Endothelial cell of umbilical vein (primary cell): ENCODE measurements at regions not wholly inside any gene's neighbourhood (a gene's known extent, or its start where the extent isn't known, plus 50 kb on each side); places are given as distances from the start of the nearest gene placed in this dataset.

Source experiments
- BruUV-seq: library from RNA; stranded (reverse); fragments of 400-500 nt; replicated peaks from 2 replicates; lab custom pipeline; 2021; lab: Mats Ljungman, UMichigan
- CTCF ChIA-PET: fragments of 300-600, 350-600 bp; sonication (Branson Sonifier 250); formaldehyde crosslinking; loops from one replicate; lab custom pipeline; 2021; ENCODE audit warnings: antibody characterized with exemption, inconsistent platforms; lab: Charles Lee
- POLR2A ChIA-PET: fragments of 300-600, 350-600 bp; sonication (Branson Sonifier 250); formaldehyde crosslinking; loops from one replicate; lab custom pipeline; 2021; ENCODE audit warnings: antibody characterized with exemption, inconsistent platforms; lab: Charles Lee
- DNase-seq: peaks from one replicate; pipeline ENCODE4 v3.0.0-alpha.2; 2011; ENCODE audit warnings: low read depth, low spot score
- FAIRE-seq: peaks from 2 replicates; lab custom pipeline; 2011; peaks lifted over from hg19 to GRCh38; lab: Jason Lieb, UNC
- H2AFZ ChIP-seq: 2 replicates; pipeline ENCODE4 v1.6.0; 2012; ENCODE audit warnings: low read depth, low read length, control low read depth, inconsistent platforms
- H3K27ac ChIP-seq: 2 replicates; pipeline ENCODE4 v1.5.1; 2011; ENCODE audit warnings: low read depth, mild to moderate bottlenecking, control low read depth, low read length, moderate library complexity; ENCODE audit not compliant: insufficient read depth
- H3K27me3 ChIP-seq, 2 experiments: 2 replicates each; pipeline versions ENCODE4 v1.6.0 to v1.6.1; 2011; ENCODE audit warnings: low read length in 2 of 2, mixed read lengths in 1 of 2; ENCODE audit not compliant: control insufficient read depth in 2 of 2, insufficient read depth in 2 of 2
- H3K36me3 ChIP-seq, 2 experiments: 2 replicates in 1 of 2; 3 replicates in 1 of 2; pipeline ENCODE4 v1.5.1; 2011; ENCODE audit warnings: low read length in 2 of 2, mild to moderate bottlenecking in 1 of 2, moderate library complexity in 1 of 2; ENCODE audit not compliant: control insufficient read depth in 2 of 2, insufficient read depth in 2 of 2; ENCODE audit errors: extremely low read depth in 1 of 2
- H3K4me1 ChIP-seq: 3 replicates; pipeline ENCODE4 v1.5.1; 2011; ENCODE audit warnings: mild to moderate bottlenecking, low read length; ENCODE audit not compliant: control insufficient read depth, insufficient read depth; ENCODE audit errors: extremely low read depth
- H3K4me2 ChIP-seq: 2 replicates; pipeline ENCODE4 v1.6.1; 2011; ENCODE audit warnings: low read length, control low read depth, mixed read lengths; ENCODE audit not compliant: insufficient read depth
- H3K4me3 ChIP-seq, 3 experiments: fragments of 200-600 bp in 1 of 3; sonication (generic), shearing (Covaris generic) in 1 of 3; replicated peaks in 1 of 3; 2 replicates each; pipeline ENCODE4 v1.5.1; 2011 to 2016; ENCODE audit warnings: control low read depth in 3 of 3, low read length in 3 of 3, mild to moderate bottlenecking in 2 of 3, inconsistent platforms in 1 of 3, low read depth in 1 of 3, moderate library complexity in 1 of 3; ENCODE audit not compliant: insufficient read depth in 1 of 3
- H3K79me2 ChIP-seq: 2 replicates; pipeline ENCODE4 v1.6.0; 2012; ENCODE audit warnings: low read length, inconsistent platforms; ENCODE audit not compliant: control insufficient read depth, insufficient read depth
- H3K9ac ChIP-seq: replicated peaks from 2 replicates; pipeline ENCODE3; 2011; ENCODE audit warnings: low read length, control low read depth; ENCODE audit not compliant: insufficient read depth; ENCODE audit errors: extremely low read depth
- H3K9me1 ChIP-seq: replicated peaks from 3 replicates; pipeline ENCODE4 v1.6.0; 2011; ENCODE audit warnings: mild to moderate bottlenecking, low read length; ENCODE audit not compliant: control insufficient read depth, insufficient read depth; ENCODE audit errors: extremely low read depth
- H3K9me3 ChIP-seq: replicated peaks from 2 replicates; pipeline ENCODE4 v1.5.1; 2012; ENCODE audit warnings: low read length, inconsistent platforms; ENCODE audit not compliant: control insufficient read depth, insufficient read depth
- H4K20me1 ChIP-seq: replicated peaks from 2 replicates; pipeline ENCODE3; 2011; ENCODE audit warnings: mild to moderate bottlenecking, low read length; ENCODE audit not compliant: control insufficient read depth, insufficient read depth; ENCODE audit errors: extremely low read depth
- CTCF ChIP-seq, 2 donors: IDR thresholded peaks; 1 replicate in 1 of 2; 2 replicates in 1 of 2; pipeline ENCODE4 v1.5.1; 2011; ENCODE audit warnings: low read length in 2 of 2, mild to moderate bottlenecking in 2 of 2, moderate library complexity in 2 of 2, control low read depth in 1 of 2, inconsistent platforms in 1 of 2, low read depth in 1 of 2; ENCODE audit not compliant: insufficient read depth in 1 of 2; ENCODE audit errors: extremely low read depth in 1 of 2
- EZH2 ChIP-seq: IDR thresholded peaks from 2 replicates; pipeline ENCODE4 v1.6.1; 2012; ENCODE audit warnings: borderline replicate concordance, low read depth, mild to moderate bottlenecking, moderate library complexity, low read length, inconsistent platforms; ENCODE audit not compliant: severe bottlenecking
- FOS ChIP-seq: IDR thresholded peaks from 2 replicates; pipeline ENCODE4 v1.6.1; 2011; ENCODE audit warnings: mild to moderate bottlenecking, low read length, moderate library complexity, borderline replicate concordance; ENCODE audit not compliant: insufficient read depth
- GATA2 ChIP-seq: IDR thresholded peaks from 2 replicates; pipeline ENCODE4 v1.7.0; 2011; ENCODE audit warnings: low read depth, mild to moderate bottlenecking, moderate library complexity, mixed read lengths, low read length; ENCODE audit not compliant: insufficient read length, insufficient read depth
- JUN ChIP-seq: IDR thresholded peaks from 2 replicates; pipeline ENCODE4 v1.6.1; 2011; ENCODE audit warnings: borderline replicate concordance, low read depth; ENCODE audit not compliant: insufficient read length, insufficient read depth
- MAX ChIP-seq: IDR thresholded peaks from 2 replicates; pipeline ENCODE4 v1.6.1; 2011; ENCODE audit not compliant: insufficient read depth, insufficient read length
- MYC ChIP-seq: IDR thresholded peaks from one replicate; pipeline ENCODE4 v1.6.1; 2011; ENCODE audit warnings: mild to moderate bottlenecking, low read depth, low read length
- POLR2A ChIP-seq: IDR thresholded peaks from 2 replicates; pipeline ENCODE4 v1.6.1; 2012; ENCODE audit warnings: low read depth, mild to moderate bottlenecking, control low read depth, low read length
- POLR2AphosphoS5 ChIP-seq: IDR thresholded peaks from 2 replicates; pipeline ENCODE4 v1.6.1; 2012; ENCODE audit warnings: low read depth, mild to moderate bottlenecking, control low read depth, low read length, moderate library complexity; ENCODE audit not compliant: insufficient read depth
- dilution Hi-C: fragments of 300-500 bp; cut with MboI; formaldehyde crosslinking; loops from one replicate; pipeline ENCODE4 v1.15.0; 2019; ENCODE audit warnings: low sequenced_read_pairs; ENCODE audit not compliant: extremely low pct_ligation_motif_present
- intact Hi-C: fragments of 100-400 bp; cut with micrococcal nuclease; formaldehyde crosslinking; loops from one replicate; pipeline ENCODE4 v1.10.0; 2022

GRCh38 chr4:116515959-116516358 lies 569.4 kb downstream of the TRAM1L1 start:
- DNase-seq (no peak), FAIRE-seq (no peak)
- no peak overlapping the region for H3K4me3 ChIP-seq
- H2AFZ ChIP-seq, result no peak overlapping the region
- no peaks in the 10 kb centered on the region for H3K9me1 ChIP-seq
- H4K20me1 ChIP-seq, result no peaks in the 10 kb centered on the region
- CTCF ChIA-PET, result no interaction called here
- TF ChIP-seq MYC (no peak), JUN (no peak), EZH2 (no peak), POLR2A (no peak), FOS (no peak), POLR2AphosphoS5 (no peak), CTCF (IDR thresholded peaks at IDR 0.05; ENCODE audit: extremely low read depth in 1 of 2, insufficient read depth in 1 of 2, low read depth in 1 of 2, low read length in 2 of 2) (no peak), GATA2 (no peak), MAX (no peak)
- no TSS peak for BruUV-seq
- POLR2A ChIA-PET, result no interaction called here
- H3K9me3 ChIP-seq, result no peaks in the 10 kb centered on the region
- H3K27me3 ChIP-seq, result peaks cover 0 to 8% of the 10 kb centered on the region in 2 experiments
- H3K27ac ChIP-seq, result no peak overlapping the region
- no peak overlapping the region for H3K4me2 ChIP-seq
- H3K4me1 ChIP-seq, result no peaks in the 10 kb centered on the region
- intact Hi-C loops, result no loop called here
- H3K36me3 ChIP-seq, result no peaks in the 10 kb centered on the region
- no peaks in the 10 kb centered on the region for H3K79me2 ChIP-seq
- no peak overlapping the region for H3K9ac ChIP-seq
- dilution Hi-C loops, result no loop called here
